Amniotic epithelial cell (primary cell): ENCODE measurements at regions not wholly inside any gene's neighbourhood (a gene's known extent, or its start where the extent isn't known, plus 50 kb on each side); places are given as distances from the start of the nearest gene placed in this dataset.

ENCODE experiments used
- DNase-seq: peaks from one replicate; pipeline ENCODE4 v3.0.0-alpha.2; 2010; ENCODE audit warnings: low read depth

DNA sequence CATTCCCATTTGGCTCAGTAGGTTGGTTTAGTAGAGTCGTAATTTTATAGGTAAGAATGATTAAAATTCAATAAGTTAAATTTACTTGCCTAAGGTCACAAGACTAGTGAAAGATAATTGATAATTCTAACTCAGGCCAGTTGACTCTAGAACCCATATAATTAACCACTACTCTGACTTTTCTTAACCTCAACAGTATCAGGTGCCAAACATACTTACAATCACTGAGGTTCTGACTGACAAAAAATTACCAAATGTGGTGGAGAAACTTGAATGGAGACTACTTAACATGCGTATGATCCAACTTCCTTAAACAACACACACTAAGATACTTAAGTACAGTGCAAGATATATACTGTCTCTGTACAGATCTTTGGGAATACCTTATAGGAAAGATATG lies 667.3 kb upstream of the SORCS1 start:
- DNase-seq = no peak

- no peak for DNase-seq
Measured at GRCh38 chr10:107829161-107829560, 664.7 kb upstream of the SORCS1 start.

- DNase-seq = no peak
Measured at GRCh38 chr10:107826171-107826570, 661.7 kb upstream of the SORCS1 start.

DNA sequence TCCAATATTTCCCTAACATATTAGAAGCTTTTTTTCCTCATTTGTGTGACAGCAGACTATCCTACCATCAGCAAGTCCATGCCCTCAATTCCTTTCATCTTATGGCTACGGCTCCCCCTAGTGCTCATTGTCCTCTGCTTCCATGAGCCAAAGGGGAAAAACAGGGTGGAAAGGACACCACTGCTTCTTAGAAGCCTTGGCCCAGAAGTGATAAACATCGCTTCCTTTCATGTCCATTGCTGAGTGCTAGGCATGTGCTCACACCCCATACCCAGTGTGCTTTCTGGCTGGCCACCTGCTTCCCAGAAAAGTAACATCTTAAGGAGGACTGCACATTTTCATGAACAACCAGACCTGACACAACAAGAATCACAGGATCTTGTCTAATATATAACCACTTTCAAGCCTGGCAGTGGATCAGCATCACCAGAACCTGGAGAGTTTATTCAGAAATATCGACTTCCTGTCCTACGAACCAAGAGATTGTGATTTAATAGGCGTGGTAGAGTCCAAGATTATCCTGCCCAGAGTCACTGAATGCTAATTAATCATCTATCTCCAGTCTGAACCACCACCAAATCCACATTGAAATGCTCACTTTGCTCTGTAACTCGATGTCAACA lies 650.5 kb upstream of the SORCS1 start:
- peak; percentile 49 for DNase-seq

DNA sequence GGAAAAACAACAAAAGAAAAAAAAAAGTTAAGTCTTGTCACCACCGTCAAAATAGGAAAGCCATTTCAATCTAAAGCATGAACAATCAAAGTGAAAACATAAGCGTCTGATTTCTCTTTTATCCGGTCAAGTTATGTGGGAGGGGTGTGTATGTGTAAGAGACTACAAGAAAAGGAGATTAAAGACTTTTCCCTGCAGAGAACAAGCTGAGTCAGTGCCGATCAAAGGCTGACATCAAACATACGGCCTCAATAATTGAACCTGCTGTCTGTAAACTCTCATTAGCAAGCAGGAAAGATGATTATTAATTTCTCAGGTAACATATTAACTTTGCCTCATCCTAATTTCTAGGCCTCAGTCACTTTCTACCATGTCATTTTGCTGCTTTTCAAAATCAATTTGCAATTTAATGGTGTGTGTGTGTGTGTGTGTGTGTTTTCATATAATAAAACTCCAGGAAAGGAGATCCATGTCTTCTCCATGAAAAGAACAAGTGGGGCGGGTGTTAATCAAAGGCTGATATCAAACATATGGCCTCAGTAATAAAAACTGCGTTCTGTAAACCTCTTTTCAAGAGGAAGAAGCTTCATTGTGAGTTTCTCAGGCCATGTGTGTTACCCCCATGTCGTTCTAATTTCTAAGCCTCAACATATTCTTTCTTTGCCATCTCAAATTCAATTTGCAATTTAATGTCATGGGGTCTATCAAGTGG lies 649.1 kb upstream of the SORCS1 start:
- no peak for DNase-seq

DNA sequence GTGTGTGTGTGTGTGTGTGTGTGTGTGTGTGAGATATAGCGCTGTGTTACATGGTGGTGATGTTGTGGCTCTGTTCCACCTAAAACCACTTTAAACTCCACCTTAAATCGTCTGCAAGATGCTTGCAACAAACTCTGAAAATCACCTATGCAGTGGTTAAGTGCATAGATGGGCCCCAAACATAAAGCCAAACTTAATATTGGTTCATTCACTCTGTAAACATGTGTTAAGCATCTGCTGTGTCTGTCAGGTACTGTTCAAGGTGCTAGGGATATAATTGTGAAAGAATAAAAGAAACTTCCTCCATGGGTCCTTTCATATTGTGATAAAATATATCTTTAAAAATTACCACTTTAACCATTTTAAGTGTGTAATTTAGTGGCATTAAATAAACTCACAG lies 645.4 kb upstream of the SORCS1 start:
- DNase-seq = no peak

DNA sequence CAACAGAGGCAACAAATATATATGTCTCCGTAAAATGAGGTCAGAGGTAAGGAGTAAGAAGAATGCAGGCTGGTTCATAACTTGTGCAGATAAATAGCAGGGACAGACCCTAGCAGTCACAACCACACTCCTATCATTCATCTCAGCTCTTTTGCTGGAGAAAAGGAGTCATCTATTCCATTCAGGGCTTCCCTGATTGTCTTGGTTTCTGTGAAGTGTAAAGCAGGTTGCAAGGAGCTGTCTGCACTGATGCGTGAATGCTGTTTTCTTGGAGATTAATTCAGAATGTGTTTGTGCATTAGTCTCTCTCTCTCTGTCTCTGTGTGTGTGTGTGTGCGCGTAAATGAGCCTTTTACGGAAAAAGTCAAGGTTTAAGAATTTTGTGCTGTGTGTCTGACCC lies 643.3 kb upstream of the SORCS1 start:
- DNase-seq = no peak

- no peak for DNase-seq
Measured at GRCh38 chr10:107806026-107806425, 641.5 kb upstream of the SORCS1 start.

GRCh38 chr10:107803546-107803945 lies 639.0 kb upstream of the SORCS1 start:
- no peak for DNase-seq

DNA sequence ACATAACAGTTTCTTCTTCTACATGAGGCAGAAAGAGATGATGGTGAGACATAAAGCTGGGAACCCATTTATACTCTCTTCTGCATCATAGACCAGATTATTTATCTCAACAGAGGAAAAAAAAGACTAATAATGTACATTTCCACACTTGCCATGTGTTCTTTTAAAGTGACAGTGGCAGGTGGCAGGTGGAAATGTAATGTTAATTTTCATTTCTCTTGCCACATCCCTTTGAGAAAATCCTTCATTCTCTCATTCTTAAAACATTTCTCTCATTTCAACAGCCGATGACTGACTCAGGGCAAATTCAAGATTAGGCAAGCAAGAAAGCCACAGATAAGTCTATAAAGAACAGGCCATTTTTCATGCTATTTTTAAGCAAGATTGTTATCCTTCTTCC lies 635.6 kb upstream of the SORCS1 start:
- peak; percentile 5 for DNase-seq

DNA sequence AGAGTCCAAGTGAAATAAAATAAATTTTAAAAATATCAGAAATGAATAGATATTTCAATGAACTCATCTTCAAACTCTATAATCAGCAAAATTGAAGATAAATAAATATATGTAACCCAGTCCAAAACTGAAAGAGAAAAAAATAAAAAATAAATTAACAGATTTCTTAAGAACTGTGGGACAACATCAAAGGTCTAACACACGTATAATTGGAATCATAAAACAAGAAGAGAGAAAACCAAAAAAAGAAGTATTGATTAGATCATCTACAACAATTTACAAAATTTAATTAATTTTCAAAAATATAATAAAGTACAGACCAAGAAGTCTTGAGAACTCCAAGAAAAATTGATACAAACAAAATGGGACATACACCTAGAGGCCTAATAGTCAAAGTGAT lies 625.8 kb upstream of the SORCS1 start:
- peak; percentile 6 for DNase-seq

GRCh38 chr10:107771066-107771465 lies 606.6 kb upstream of the SORCS1 start:
- DNase-seq = no peak

DNA sequence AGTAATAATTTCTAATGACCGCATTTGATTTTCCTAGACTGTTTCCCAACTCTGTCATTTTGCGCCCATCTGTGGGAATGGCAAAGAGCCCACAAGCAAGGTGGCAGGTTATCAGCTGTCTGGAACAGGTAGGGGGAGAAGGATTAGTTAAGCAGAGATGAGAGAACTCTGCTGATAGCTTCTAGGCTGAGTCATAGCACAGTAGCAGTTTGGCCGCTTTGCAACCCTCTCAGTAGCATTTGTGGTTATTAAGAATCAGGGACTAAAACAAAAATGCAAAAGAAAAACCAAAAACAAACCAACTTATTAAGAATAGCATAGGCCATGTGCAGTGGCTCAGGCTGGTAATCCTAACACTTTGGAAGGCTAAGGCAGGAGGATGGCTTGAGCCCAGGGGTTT lies 602.7 kb upstream of the SORCS1 start:
- DNase-seq = no peak

GRCh38 chr10:107754814-107755213 lies 590.3 kb upstream of the SORCS1 start:
- no peak for DNase-seq

DNA sequence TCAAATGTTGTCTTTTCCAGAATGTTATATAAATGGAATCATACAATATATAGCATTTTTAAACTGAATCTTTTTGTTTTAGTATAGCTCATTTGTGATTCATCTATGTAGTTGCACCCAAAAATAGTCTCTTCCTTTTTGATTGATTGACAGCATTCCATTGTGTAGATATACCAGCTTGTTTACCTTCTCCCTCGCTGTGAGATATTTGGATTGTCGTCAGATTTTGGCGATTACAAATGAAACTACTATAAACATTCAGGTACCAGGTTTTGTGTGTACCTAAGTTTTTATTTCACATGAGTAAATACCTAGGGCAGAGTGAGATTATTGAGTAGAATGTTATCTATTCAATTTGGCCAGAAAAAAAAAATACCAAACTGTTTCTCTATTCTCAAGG lies 584.7 kb upstream of the SORCS1 start:
- DNase-seq = no peak

GRCh38 chr10:107747851-107748250 lies 583.3 kb upstream of the SORCS1 start:
- no peak for DNase-seq

- DNase-seq = no peak
Measured at GRCh38 chr10:107741971-107742370, 577.5 kb upstream of the SORCS1 start.

DNA sequence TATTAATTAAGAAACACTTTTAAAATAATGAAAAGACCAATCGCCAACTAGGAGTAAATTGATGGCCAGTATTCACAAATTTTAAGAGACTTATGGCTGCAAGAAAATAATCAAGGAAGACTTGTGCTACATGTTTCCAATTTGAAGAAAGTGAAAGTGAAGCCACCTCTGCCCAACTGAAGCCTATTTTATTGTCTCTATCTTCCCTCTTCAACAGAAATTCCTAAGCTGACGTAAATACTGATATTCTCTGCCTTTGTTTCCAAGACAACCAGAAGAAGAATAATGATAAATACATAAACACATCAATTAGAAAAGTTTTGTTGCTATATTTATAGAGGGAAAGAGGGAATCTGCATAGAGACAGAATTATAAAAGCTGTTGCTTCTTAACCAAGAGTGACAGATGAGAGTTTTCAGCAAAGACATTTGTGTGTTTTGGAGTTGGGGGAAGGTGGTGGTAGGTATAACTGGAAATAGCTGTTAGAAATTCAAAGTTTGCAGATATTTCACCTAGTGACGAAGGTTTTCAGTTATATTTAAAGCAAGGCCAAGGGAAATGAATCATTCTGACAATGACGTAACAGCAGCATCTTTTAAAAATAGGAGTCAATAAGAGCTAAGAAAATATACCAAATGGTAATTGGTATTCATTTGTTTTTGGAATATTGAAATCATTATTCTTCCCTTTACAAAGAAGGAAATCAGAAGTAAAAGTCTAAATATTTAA lies 576.6 kb upstream of the SORCS1 start:
- DNase-seq = no peak

GRCh38 chr10:107739951-107740350 lies 575.4 kb upstream of the SORCS1 start:
- DNase-seq = no peak

- DNase-seq = no peak
Measured at GRCh38 chr10:107733328-107734130, 569.0 kb upstream of the SORCS1 start.

GRCh38 chr10:107732045-107732444 lies 567.5 kb upstream of the SORCS1 start:
- DNase-seq = no peak

DNA sequence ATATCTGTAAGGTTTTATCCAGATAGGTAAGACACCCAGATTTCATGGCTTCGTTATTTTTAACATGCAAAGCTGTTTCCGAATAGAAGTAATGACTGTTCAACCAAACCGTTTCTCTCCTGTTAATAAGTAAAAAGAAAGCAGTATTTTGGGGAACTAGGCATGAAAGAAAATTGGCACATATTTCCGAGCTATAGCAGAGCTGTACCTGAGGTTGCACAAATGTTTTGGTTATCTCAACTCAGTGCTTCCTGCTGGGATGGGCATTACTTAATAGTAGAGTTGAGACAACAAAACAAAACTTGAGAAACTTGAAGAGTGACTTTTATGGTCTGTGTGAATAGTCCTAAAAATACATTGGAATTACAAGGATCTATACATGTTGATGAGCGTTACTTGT lies 564.3 kb upstream of the SORCS1 start:
- DNase-seq = no peak
